ENCODE measurements at regions not wholly inside any gene's neighbourhood (a gene's known extent, or its start where the extent isn't known, plus 50 kb on each side); places are given as distances from the start of the nearest gene placed in this dataset.

DNA sequence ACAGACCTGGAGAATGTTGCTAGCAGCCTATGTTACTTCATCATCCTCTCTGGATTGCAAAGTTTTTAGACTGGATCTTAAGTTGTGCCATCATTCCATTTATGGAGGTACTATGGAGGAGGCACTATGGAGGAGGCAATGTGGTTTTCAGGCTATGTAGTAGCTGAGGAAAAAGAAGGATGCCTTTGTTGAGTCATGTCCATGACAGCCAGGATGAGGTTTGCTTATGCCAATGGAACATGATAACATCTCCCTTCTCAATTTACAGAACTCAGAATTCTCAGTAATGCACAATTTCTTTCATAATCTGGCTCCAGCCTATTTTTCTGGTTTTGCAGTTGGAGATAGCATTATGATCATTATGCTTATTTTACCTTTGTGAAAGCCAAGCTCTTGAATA is 65.9 kb upstream of the TMEM108 start:
- Histone ChIP-seq H3K4me1 (no peaks in the 10 kb centered on the region), H3K9me3 (no peaks in the 10 kb centered on the region), H3K36me3 (no peaks in the 10 kb centered on the region), H3K4me3 (no peak overlapping the region), H3K27ac (no peak overlapping the region), H3K27me3 (no peaks in the 10 kb centered on the region)
- ATAC-seq (ENCODE audit: low FRiP score in 2 of 2) (no peak), DNase-seq (no peak)
- TF ChIP-seq, protein P1, sequence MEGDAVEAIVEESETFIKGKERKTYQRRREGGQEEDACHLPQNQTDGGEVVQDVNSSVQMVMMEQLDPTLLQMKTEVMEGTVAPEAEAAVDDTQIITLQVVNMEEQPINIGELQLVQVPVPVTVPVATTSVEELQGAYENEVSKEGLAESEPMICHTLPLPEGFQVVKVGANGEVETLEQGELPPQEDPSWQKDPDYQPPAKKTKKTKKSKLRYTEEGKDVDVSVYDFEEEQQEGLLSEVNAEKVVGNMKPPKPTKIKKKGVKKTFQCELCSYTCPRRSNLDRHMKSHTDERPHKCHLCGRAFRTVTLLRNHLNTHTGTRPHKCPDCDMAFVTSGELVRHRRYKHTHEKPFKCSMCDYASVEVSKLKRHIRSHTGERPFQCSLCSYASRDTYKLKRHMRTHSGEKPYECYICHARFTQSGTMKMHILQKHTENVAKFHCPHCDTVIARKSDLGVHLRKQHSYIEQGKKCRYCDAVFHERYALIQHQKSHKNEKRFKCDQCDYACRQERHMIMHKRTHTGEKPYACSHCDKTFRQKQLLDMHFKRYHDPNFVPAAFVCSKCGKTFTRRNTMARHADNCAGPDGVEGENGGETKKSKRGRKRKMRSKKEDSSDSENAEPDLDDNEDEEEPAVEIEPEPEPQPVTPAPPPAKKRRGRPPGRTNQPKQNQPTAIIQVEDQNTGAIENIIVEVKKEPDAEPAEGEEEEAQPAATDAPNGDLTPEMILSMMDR (IDR thresholded peaks at IDR 0.05), result no peak
- no peak for TF ChIP-seq EP300 (IDR thresholded peaks at IDR 0.05)

DNA sequence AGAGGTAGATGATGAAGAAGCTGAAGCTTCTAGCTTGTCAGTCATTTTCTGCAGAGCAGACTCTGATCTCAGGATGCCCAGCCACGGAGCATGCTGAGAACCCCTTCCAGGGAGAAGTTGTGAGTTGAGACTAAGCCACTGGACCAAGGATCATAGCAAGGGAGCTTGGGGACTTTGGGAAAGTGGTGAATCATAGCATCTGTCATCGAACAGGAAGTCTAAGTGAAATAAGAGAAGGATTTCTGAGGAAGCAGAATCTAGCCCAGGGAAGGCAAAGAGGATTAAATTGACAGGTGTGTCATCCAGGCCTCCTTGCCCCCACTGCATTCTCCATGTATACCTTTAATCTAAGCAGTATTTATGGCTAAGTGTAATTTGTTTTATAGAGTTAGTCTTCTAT is 71.8 kb upstream of the TMEM108 start:
- no peaks in the 10 kb centered on the region for H3K4me1 ChIP-seq
- H3K36me3 ChIP-seq, result no peaks in the 10 kb centered on the region
- no peak for ATAC-seq (ENCODE audit: low FRiP score in 2 of 2)
- no peaks in the 10 kb centered on the region for H3K9me3 ChIP-seq
- no peak overlapping the region for H3K4me3 ChIP-seq
- no peaks in the 10 kb centered on the region for H3K27me3 ChIP-seq
- WGBS, 2 donors, result 69 to 72% methylated on average over 2 of the region's 2 CpGs
- no peak for DNase-seq
- no peak overlapping the region for H3K27ac ChIP-seq
- TF ChIP-seq, protein P1 (IDR thresholded peaks at IDR 0.05), result no peak
- no peak for TF ChIP-seq POLR2A (IDR thresholded peaks at IDR 0.05)
- TF ChIP-seq EP300 (IDR thresholded peaks at IDR 0.05), result no peak

DNA sequence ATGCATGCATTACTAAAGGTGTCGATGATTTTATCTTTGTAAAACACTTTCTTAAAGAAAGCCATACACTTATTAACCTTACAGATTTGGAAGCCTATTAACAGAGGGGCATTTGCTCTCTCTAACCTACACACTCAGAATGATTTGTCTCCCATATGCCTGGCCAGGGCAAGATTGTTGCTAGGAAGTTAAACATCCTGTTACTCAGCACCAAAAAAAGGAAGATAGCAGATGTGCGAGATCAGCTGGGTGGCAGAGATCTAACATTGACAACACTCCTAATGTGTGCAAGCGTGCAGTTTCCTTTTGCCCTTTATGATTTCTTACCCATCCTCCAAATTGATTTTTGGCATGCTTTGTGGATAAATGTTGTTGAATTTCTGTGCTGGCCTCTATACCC is 73.9 kb upstream of the TMEM108 start:
- no peak for TF ChIP-seq EP300 (IDR thresholded peaks at IDR 0.05)
- no peak for TF ChIP-seq POLR2AphosphoS5 (IDR thresholded peaks at IDR 0.05)
- TF ChIP-seq POLR2A (IDR thresholded peaks at IDR 0.05), result no peak
- DNase-seq, result no peak
- H3K36me3 ChIP-seq, result no peaks in the 10 kb centered on the region
- H3K4me3 ChIP-seq, result no peak overlapping the region
- H3K27me3 ChIP-seq, result no peaks in the 10 kb centered on the region
- whole genome bisulfite sequencing, 2 donors, result 40 to 49% methylated on average over 3 of the region's 3 CpGs
- no peaks in the 10 kb centered on the region for H3K4me1 ChIP-seq
- no peaks in the 10 kb centered on the region for H3K9me3 ChIP-seq
- ATAC-seq (ENCODE audit: low FRiP score in 2 of 2), result no peak
- no peak overlapping the region for H3K27ac ChIP-seq

DNA sequence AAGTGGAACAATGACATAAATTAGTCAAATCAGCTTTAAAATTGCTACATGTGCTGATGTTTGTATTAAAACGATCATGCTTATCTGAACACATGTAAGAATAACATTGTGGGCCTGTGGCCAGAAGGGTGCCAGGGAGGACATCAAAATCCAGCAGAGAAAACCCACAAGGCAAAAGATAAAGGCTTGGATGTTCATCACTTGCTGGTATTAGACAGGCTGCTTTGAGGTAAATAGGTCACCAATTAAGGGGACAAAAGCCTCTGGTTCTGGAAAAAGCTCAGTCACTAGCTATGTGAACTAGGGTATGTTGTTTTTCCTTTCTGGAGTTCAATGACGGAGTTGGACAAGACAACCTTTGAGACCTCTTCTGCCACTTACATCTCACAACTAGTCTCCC is 74.4 kb upstream of the TMEM108 start:
- H3K27me3 ChIP-seq, result no peaks in the 10 kb centered on the region
- no peaks in the 10 kb centered on the region for H3K36me3 ChIP-seq
- TF ChIP-seq POLR2AphosphoS5 (IDR thresholded peaks at IDR 0.05), result no peak
- TF ChIP-seq POLR2A (IDR thresholded peaks at IDR 0.05), result no peak
- TF ChIP-seq, protein P1 (IDR thresholded peaks at IDR 0.05), result no peak
- TF ChIP-seq EP300 (IDR thresholded peaks at IDR 0.05), result no peak
- no peaks in the 10 kb centered on the region for H3K9me3 ChIP-seq
- 52% methylated on average over 2 of the region's 2 CpGs for WGBS, 2 donors
- no peak overlapping the region for H3K4me3 ChIP-seq
- no peak for DNase-seq
- no peak overlapping the region for H3K27ac ChIP-seq
- no peaks in the 10 kb centered on the region for H3K4me1 ChIP-seq
- no peak for ATAC-seq (ENCODE audit: low FRiP score in 2 of 2)

DNA sequence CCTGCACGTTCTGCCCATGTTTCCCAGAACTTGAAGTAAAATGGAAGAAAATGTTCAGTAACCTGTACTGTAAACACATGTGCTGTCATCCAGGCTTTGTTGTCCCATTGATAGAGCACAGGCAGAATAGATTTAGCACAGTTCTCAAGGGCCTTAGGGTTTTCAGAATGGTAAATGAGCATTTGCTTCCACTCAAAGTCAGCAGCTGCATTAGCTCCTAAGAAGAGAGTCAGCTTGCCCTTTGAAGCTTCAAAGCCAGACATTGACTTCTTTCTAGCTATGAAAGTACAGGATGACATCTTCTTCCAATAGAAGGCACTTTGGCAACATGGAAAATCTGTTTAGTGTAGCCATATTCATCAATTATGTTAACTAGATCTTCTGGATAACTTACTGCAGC is 76.2 kb upstream of the TMEM108 start:
- DNase-seq (no peak), ATAC-seq (ENCODE audit: low FRiP score in 2 of 2) (no peak)
- Histone ChIP-seq H3K4me1 (no peaks in the 10 kb centered on the region), H3K27me3 (no peaks in the 10 kb centered on the region), H3K4me3 (no peak overlapping the region), H3K27ac (no peak overlapping the region), H3K36me3 (no peaks in the 10 kb centered on the region), H3K9me3 (no peaks in the 10 kb centered on the region)
- no peak for TF ChIP-seq POLR2A (IDR thresholded peaks at IDR 0.05)
- TF ChIP-seq, protein P1 (IDR thresholded peaks at IDR 0.05), result no peak
- 83 to 85% methylated on average over 1 of the region's 1 CpG for WGBS, 2 donors
